ENCODE measurements at regions not wholly inside any gene's neighbourhood (a gene's known extent, or its start where the extent isn't known, plus 50 kb on each side); places are given as distances from the start of the nearest gene placed in this dataset.
A peak's percentile ranks its signal among the peaks of the same experiment; 100 is the strongest.

GRCh38 chr20:52405417-52405816 is 213.8 kb upstream of the ZFP64 start:
- CTCF ChIA-PET, result interaction anchor here (0.8 to 1.8 kb wide), 4 partner anchors 21 to 1658 kb away, joined by 3 to 4 read pairs (median 3); no protein-coding TSS in a partner anchor
- Mint-ChIP-seq H3K36me3 (ENCODE audit: low read depth) (peaks cover 8% of the 10 kb centered on the region), H3K27me3 (ENCODE audit: low read depth) (no peaks in the 10 kb centered on the region), H3K9me3 (ENCODE audit: insufficient read depth) (peaks cover 3% of the 10 kb centered on the region), H3K4me3 (peak overlapping the region; percentile 34), H3K4me1 (ENCODE audit: low read depth) (peaks cover 58% of the 10 kb centered on the region), H3K27ac (peak overlapping the region; percentile 86)
- POLR2A ChIA-PET, result no interaction called here
- no peak for ATAC-seq
- no peak for DNase-seq

- ChIA-PET CTCF (interaction anchor here (1.4 to 1.8 kb wide), 2 partner anchors 26 to 29 kb away, joined by 3 to 4 read pairs; no protein-coding TSS in a partner anchor), POLR2A (no interaction called here)
- Mint-ChIP-seq H3K27me3 (ENCODE audit: low read depth) (no peaks in the 10 kb centered on the region), H3K4me1 (ENCODE audit: low read depth) (peaks cover 50% of the 10 kb centered on the region), H3K4me3 (no peak overlapping the region), H3K9me3 (ENCODE audit: insufficient read depth) (peaks cover 3% of the 10 kb centered on the region), H3K36me3 (ENCODE audit: low read depth) (peaks cover 8% of the 10 kb centered on the region), H3K27ac (peak overlapping the region; percentile 65)
- ATAC-seq (no peak), DNase-seq (no peak)
Measured at GRCh38 chr20:52404671-52405070, 213.1 kb upstream of the ZFP64 start.

- ATAC-seq (peak; percentile 56), DNase-seq (no peak)
- POLR2A ChIA-PET, result interaction anchor here (0.6 to 1.3 kb wide), 2 partner anchors 20 to 211 kb away, joined by 3 read pairs; no protein-coding TSS in a partner anchor
- Mint-ChIP-seq H3K36me3 (ENCODE audit: low read depth) (peaks cover 6% of the 10 kb centered on the region), H3K27ac (peak overlapping the region; percentile 35), H3K4me3 (no peak overlapping the region), H3K9me3 (ENCODE audit: insufficient read depth) (peaks cover 3% of the 10 kb centered on the region), H3K27me3 (ENCODE audit: low read depth) (no peaks in the 10 kb centered on the region), H3K4me1 (ENCODE audit: low read depth) (peaks cover 42% of the 10 kb centered on the region)
- CTCF ChIA-PET, result no interaction called here
Measured at GRCh38 chr20:52402950-52403349, 211.4 kb upstream of the ZFP64 start.

GRCh38 chr20:52402514-52402913 is 210.9 kb upstream of the ZFP64 start:
- no peak for DNase-seq
- H3K27me3 Mint-ChIP-seq (ENCODE audit: low read depth), result no peaks in the 10 kb centered on the region
- H3K4me3 Mint-ChIP-seq, result no peak overlapping the region
- peaks cover 42% of the 10 kb centered on the region for H3K4me1 Mint-ChIP-seq (ENCODE audit: low read depth)
- H3K27ac Mint-ChIP-seq, result no peak overlapping the region
- H3K36me3 Mint-ChIP-seq (ENCODE audit: low read depth), result peaks cover 6% of the 10 kb centered on the region
- ATAC-seq, result no peak
- ChIA-PET CTCF (interaction anchor here (1.1 kb wide), 1 partner anchor 11 kb away, joined by 3 read pairs; no protein-coding TSS in a partner anchor), POLR2A (interaction anchor here (0.6 to 1.3 kb wide), 2 partner anchors 20 to 210 kb away, joined by 3 read pairs; no protein-coding TSS in a partner anchor)
- peaks cover 3% of the 10 kb centered on the region for H3K9me3 Mint-ChIP-seq (ENCODE audit: insufficient read depth)

- POLR2A ChIA-PET, result no interaction called here
Measured at GRCh38 chr20:52401431-52401830, 209.9 kb upstream of the ZFP64 start.

GRCh38 chr20:52399352-52399751 is 207.8 kb upstream of the ZFP64 start:
- DNase-seq, result no peak
- no peak for ATAC-seq
- Mint-ChIP-seq H3K36me3 (ENCODE audit: low read depth) (peaks cover 2% of the 10 kb centered on the region), H3K4me1 (ENCODE audit: low read depth) (peaks cover 12% of the 10 kb centered on the region), H3K27me3 (ENCODE audit: low read depth) (no peaks in the 10 kb centered on the region), H3K27ac (no peak overlapping the region), H3K9me3 (ENCODE audit: insufficient read depth) (peaks cover 3% of the 10 kb centered on the region), H3K4me3 (no peak overlapping the region)
- ChIA-PET POLR2A (no interaction called here), CTCF (interaction anchor here (1.8 kb wide), 1 partner anchor 19 kb away, joined by 5 read pairs; no protein-coding TSS in a partner anchor)

More at GRCh38 chr20:52401431-52401830, 209.9 kb upstream of the ZFP64 start:
- H3K4me3 Mint-ChIP-seq, result no peak overlapping the region
- CTCF ChIA-PET, result interaction anchor here (1.1 to 1.6 kb wide), 2 partner anchors 9 to 12 kb away, joined by 3 to 9 read pairs; no protein-coding TSS in a partner anchor
- no peak for DNase-seq
- peaks cover 32% of the 10 kb centered on the region for H3K4me1 Mint-ChIP-seq (ENCODE audit: low read depth)
- peaks cover 2% of the 10 kb centered on the region for H3K9me3 Mint-ChIP-seq (ENCODE audit: insufficient read depth)
- H3K27ac Mint-ChIP-seq, result no peak overlapping the region
- H3K27me3 Mint-ChIP-seq (ENCODE audit: low read depth), result no peaks in the 10 kb centered on the region
- ATAC-seq, result no peak
- H3K36me3 Mint-ChIP-seq (ENCODE audit: low read depth), result peaks cover 4% of the 10 kb centered on the region

GRCh38 chr20:52389606-52390005 is 198.0 kb upstream of the ZFP64 start:
- ATAC-seq, result no peak
- Mint-ChIP-seq H3K27ac (no peak overlapping the region), H3K36me3 (ENCODE audit: low read depth) (no peaks in the 10 kb centered on the region), H3K9me3 (ENCODE audit: insufficient read depth) (peaks cover 7% of the 10 kb centered on the region), H3K4me3 (no peak overlapping the region), H3K27me3 (ENCODE audit: low read depth) (peaks cover 3% of the 10 kb centered on the region), H3K4me1 (ENCODE audit: low read depth) (no peaks in the 10 kb centered on the region)
- CTCF ChIA-PET, result interaction anchor here (1.1 kb wide), 1 partner anchor 11 kb away, joined by 3 read pairs; no protein-coding TSS in a partner anchor
- no peak for DNase-seq
- POLR2A ChIA-PET, result no interaction called here

- ATAC-seq (no peak), DNase-seq (no peak)
- H3K4me1 Mint-ChIP-seq (ENCODE audit: low read depth), result no peaks in the 10 kb centered on the region
- H3K9me3 Mint-ChIP-seq (ENCODE audit: insufficient read depth), result no peaks in the 10 kb centered on the region
- no peak overlapping the region for H3K27ac Mint-ChIP-seq
- no peaks in the 10 kb centered on the region for H3K36me3 Mint-ChIP-seq (ENCODE audit: low read depth)
- H3K27me3 Mint-ChIP-seq (ENCODE audit: low read depth), result peaks cover 3% of the 10 kb centered on the region
- no peak overlapping the region for H3K4me3 Mint-ChIP-seq
- ChIA-PET CTCF (interaction anchor here (0.9 kb wide), 1 partner anchor 21 kb away, joined by 3 read pairs; no protein-coding TSS in a partner anchor), POLR2A (no interaction called here)
Measured at GRCh38 chr20:52383995-52384621, 192.5 kb upstream of the ZFP64 start.

GRCh38 chr20:52382933-52383332 is 191.4 kb upstream of the ZFP64 start:
- POLR2A ChIA-PET, result interaction anchor here (0.7 kb wide), 1 partner anchor 20 kb away, joined by 3 read pairs; no protein-coding TSS in a partner anchor

GRCh38 chr20:52379723-52380336 is 188.3 kb upstream of the ZFP64 start:
- CTCF ChIA-PET, result interaction anchor here (0.8 to 1.1 kb wide), 5 partner anchors 9 to 36 kb away, joined by 3 to 5 read pairs (median 3); no protein-coding TSS in a partner anchor
- H3K27me3 Mint-ChIP-seq (ENCODE audit: low read depth), result no peaks in the 10 kb centered on the region
- DNase-seq, result peak; percentile 37
- no peak overlapping the region for H3K27ac Mint-ChIP-seq
- ATAC-seq, result no peak
- no peaks in the 10 kb centered on the region for H3K4me1 Mint-ChIP-seq (ENCODE audit: low read depth)
- no peak overlapping the region for H3K4me3 Mint-ChIP-seq
- no peaks in the 10 kb centered on the region for H3K9me3 Mint-ChIP-seq (ENCODE audit: insufficient read depth)
- POLR2A ChIA-PET, result no interaction called here
- H3K36me3 Mint-ChIP-seq (ENCODE audit: low read depth), result no peaks in the 10 kb centered on the region

More at GRCh38 chr20:52382933-52383332, 191.4 kb upstream of the ZFP64 start:
- Mint-ChIP-seq H3K4me1 (ENCODE audit: low read depth) (no peaks in the 10 kb centered on the region), H3K36me3 (ENCODE audit: low read depth) (no peaks in the 10 kb centered on the region), H3K27ac (no peak overlapping the region), H3K27me3 (ENCODE audit: low read depth) (peaks cover 3% of the 10 kb centered on the region), H3K4me3 (no peak overlapping the region), H3K9me3 (ENCODE audit: insufficient read depth) (no peaks in the 10 kb centered on the region)
- ATAC-seq, result no peak
- DNase-seq, result no peak
- CTCF ChIA-PET, result no interaction called here

GRCh38 chr20:52372169-52372568 is 180.6 kb upstream of the ZFP64 start:
- no peaks in the 10 kb centered on the region for H3K9me3 Mint-ChIP-seq (ENCODE audit: insufficient read depth)
- no peak overlapping the region for H3K27ac Mint-ChIP-seq
- CTCF ChIA-PET, result no interaction called here
- DNase-seq (no peak), ATAC-seq (no peak)
- POLR2A ChIA-PET, result interaction anchor here (0.5 kb wide), 1 partner anchor 382 kb away, joined by 3 read pairs; no protein-coding TSS in a partner anchor
- H3K4me1 Mint-ChIP-seq (ENCODE audit: low read depth), result no peaks in the 10 kb centered on the region
- peaks cover 2% of the 10 kb centered on the region for H3K27me3 Mint-ChIP-seq (ENCODE audit: low read depth)
- H3K4me3 Mint-ChIP-seq, result no peak overlapping the region
- no peaks in the 10 kb centered on the region for H3K36me3 Mint-ChIP-seq (ENCODE audit: low read depth)

- peaks cover 2% of the 10 kb centered on the region for H3K27me3 Mint-ChIP-seq (ENCODE audit: low read depth)
- no peaks in the 10 kb centered on the region for H3K36me3 Mint-ChIP-seq (ENCODE audit: low read depth)
- no peak for ATAC-seq
- H3K4me1 Mint-ChIP-seq (ENCODE audit: low read depth), result no peaks in the 10 kb centered on the region
- H3K4me3 Mint-ChIP-seq, result no peak overlapping the region
- H3K27ac Mint-ChIP-seq, result no peak overlapping the region
- POLR2A ChIA-PET, result no interaction called here
- H3K9me3 Mint-ChIP-seq (ENCODE audit: insufficient read depth), result no peaks in the 10 kb centered on the region
- CTCF ChIA-PET, result interaction anchor here (1.6 kb wide), 1 partner anchor 15 kb away, joined by 5 read pairs; no protein-coding TSS in a partner anchor
- no peak for DNase-seq
Measured at GRCh38 chr20:52365688-52366087, 174.1 kb upstream of the ZFP64 start.
